Breast epithelium (tissue), 3 donors: ENCODE measurements at regions not wholly inside any gene's neighbourhood (a gene's known extent, or its start where the extent isn't known, plus 50 kb on each side); places are given as distances from the start of the nearest gene placed in this dataset.

Experiments
- CTCF ChIP-seq, 3 donors: fragments of 450-650 bp; IDR thresholded peaks; one replicate each; pipeline ENCODE4 v1.5.1; 2016 to 2017; ENCODE audit warnings: antibody characterized with exemption in 3 of 3, mild to moderate bottlenecking in 3 of 3, moderate library complexity in 3 of 3
- POLR2AphosphoS5 ChIP-seq, 3 donors: sonication (generic); formaldehyde crosslinking; IDR thresholded peaks; one replicate each; pipeline ENCODE4 v1.6.1; 2017; ENCODE audit warnings: antibody characterized with exemption in 3 of 3

GRCh38 chr1:195241066-195241465 lies 1367.2 kb downstream of the KCNT2 start:
- no peak for TF ChIP-seq CTCF (IDR thresholded peaks at IDR 0.05)
- TF ChIP-seq POLR2AphosphoS5 (IDR thresholded peaks at IDR 0.05) = no peak
